GM18868 (cell line): ENCODE measurements at regions not wholly inside any gene's neighbourhood (a gene's known extent, or its start where the extent isn't known, plus 50 kb on each side); places are given as distances from the start of the nearest gene placed in this dataset.
"Not testable (repeated sequence)": the region's sequence is repeated elsewhere in the genome, so short reads cannot be mapped to it uniquely, and the experiment has no call there.

Experiments
- ATAC-seq: cut with Tn5 transposase; IDR thresholded peaks from one replicate; pipeline ENCODE4 v1.9.1; 2021; ENCODE audit warnings: mild to moderate bottlenecking, moderate library complexity; ENCODE audit not compliant: unreplicated experiment

DNA sequence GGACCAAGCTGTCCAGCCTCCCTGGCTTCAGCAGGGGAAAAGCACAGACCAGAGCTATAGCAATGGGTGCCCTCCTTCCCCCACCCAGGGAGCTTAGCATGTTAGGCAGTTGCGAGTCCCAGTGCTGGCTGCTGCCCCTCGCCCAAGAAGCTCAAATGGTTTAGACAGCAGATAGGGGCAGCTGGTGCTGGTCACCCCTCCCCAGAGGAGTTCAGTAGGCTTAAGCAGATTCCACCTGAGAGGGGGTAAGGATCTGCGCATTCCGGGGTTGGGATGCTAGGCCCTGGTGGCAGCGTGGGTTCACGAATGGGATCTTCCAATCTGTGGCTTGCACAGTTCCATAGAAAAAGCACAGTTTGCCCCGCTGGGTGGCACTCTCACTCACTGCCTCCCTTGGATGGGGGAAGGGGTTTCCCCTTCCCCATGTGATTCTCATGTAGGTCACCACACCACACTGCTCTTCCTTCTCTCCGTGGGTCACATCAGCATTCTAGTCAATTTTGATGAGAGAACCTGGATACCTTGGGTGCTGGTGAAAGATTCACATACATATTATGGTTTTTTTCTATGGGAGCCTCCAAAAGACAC is 665.6 kb downstream of the C12orf50 start:
- no peak for ATAC-seq

DNA sequence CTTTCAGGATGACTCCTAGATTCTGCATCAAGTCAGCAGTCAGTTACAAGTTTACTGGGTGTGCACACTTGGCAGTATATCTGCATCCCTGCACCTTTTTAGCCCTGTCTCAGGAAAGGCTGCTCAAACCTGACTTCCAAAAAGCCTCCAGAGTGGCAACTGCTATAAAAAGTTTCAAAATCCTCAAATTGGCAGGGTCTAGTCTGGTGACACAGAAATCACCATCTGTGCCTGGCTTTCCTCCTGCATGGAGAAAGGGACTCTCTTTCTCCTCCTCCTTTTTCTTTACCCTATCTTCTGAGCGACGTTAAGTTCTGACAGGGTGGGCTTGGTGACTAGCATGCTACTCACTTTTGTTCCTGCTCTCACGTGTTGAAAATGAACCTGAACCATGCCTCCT is 679.5 kb downstream of the C12orf50 start:
- ATAC-seq = no peak

DNA sequence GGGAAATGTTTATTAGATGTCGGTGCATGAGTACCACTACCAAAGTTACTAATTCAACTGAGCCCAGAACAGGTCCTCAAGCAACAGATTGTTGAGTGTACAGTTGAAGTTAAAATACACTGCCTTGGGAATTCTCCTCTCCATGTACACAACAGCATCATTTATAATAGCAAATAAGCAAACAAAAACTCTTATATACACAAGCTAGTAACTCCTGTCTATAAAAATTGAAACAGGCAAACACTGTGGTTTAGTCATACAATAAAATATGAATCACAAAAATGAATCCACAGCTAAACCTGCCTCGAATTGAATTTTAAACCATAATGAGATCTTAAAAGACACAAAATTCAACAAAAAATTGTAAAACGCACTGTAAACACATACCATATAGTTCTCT is 681.1 kb downstream of the C12orf50 start:
- ATAC-seq = no peak

DNA sequence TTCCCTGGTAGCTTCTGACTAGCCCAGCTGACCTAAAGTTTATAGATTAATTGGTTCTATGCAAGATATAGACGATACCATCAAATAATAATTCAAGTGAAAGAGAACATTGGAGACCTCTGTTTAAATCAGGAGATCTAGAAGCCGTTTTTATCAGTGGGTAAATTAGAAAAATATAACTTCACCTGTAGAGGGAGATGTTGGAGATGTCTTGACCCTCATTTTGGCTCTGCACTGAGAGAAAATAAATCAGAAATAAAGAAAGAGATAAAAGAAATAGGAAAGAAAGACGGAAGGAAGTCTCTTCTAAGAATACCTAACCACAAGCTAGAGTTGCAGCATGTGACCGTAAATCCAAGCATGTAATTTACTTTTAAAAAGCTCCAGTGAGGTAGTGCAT is 684.5 kb downstream of the C12orf50 start:
- ATAC-seq = no peak

DNA sequence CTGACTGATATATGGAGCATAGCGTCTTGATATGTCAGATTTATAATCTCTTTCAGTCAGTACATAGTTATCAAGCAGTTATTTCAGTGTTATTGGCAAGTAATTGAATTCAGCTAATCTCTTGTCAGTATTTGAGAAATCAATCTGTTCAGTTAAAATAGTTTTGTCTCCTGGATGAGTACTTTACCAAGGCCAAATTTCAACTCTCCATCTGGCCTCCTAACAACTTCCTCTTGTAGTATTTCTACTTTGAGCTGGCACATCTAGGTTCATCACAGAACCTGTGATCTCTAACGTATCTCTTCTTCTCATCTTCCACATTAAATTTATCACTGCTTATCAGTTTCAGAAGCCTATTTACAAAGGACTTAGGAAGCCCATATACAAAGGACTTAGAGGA is 690.5 kb downstream of the C12orf50 start:
- no peak for ATAC-seq

DNA sequence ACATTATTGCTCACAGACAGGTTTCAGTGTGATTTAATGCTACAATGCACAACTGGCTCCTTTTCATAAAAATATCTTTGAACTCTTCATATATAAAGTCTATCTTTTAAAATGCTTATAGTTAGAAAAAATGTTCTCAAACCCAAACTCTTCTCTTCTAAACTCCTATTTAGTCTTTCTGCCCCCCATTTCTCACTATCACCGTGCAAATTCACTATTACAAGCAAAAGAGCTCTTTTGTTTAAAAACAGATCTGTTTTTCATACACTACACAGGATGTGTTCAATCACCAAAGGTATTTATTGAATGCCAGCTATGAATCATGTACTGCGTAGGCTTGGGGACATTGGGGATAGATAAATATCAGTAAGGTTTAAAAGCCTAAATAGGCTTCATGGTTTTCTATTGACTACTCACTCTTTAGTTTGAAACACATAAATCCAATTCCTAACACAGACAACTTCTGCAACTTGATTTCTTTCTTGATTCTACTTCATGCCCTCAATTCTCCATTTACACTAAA is 692.3 kb downstream of the C12orf50 start:
- no peak for ATAC-seq

DNA sequence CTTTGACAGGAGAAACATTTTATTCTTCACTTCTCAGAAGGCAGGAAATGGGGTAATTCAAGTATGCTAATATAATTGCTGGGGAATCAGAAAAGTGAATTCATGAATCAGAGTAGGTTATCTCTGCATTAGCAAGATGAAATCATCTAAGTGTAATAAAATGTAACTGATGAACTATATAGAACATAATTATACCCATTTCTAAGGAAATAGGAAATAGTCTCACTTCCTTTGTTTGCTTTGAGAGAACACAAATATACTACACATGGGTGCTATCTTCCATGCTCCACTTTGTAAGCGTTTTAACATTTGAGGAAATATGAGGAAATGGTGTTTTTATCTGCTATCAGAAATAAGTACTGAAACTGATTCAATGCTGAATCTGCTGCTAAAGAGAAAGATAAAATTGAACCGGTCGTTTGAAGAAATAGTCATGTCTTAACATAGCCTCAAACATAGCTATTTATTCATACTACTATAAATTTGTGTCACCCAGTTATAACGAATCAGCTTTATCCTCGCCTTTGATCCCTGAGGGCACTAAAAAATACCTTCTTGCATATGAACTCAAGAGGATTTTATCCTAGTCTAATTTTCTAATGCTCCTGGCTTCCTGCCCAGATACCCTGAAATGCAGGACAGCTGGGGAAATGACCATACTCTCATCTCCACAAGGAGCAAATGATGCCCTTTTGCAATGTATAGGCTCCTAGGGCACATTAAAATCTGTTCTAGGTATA is 696.0 kb downstream of the C12orf50 start:
- no peak for ATAC-seq

DNA sequence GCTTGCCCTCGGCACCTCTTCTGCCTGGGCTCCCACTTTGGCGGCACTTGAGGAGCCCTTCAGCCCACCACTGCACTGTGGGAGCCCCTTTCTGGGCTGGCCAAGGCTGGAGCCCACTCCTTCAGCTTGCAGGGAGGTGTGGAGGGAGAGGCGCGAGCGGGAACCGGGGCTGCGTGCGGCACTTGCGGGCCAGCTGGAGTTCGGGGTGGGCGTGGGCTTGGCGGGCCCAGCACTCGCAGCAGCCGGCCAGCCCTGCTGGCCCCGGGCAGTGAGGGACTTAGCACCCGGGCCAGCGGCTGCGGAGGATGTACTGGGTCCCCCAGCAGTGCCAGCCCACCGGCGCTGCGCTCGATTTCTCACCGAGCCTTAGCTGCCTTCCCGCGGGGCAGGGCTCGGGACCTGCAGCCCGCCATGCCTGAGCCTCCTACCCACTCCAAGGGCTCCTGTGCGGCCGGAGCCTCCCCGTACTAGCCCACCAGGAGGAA is 699.1 kb downstream of the C12orf50 start:
- not testable (repeated sequence) for ATAC-seq

DNA sequence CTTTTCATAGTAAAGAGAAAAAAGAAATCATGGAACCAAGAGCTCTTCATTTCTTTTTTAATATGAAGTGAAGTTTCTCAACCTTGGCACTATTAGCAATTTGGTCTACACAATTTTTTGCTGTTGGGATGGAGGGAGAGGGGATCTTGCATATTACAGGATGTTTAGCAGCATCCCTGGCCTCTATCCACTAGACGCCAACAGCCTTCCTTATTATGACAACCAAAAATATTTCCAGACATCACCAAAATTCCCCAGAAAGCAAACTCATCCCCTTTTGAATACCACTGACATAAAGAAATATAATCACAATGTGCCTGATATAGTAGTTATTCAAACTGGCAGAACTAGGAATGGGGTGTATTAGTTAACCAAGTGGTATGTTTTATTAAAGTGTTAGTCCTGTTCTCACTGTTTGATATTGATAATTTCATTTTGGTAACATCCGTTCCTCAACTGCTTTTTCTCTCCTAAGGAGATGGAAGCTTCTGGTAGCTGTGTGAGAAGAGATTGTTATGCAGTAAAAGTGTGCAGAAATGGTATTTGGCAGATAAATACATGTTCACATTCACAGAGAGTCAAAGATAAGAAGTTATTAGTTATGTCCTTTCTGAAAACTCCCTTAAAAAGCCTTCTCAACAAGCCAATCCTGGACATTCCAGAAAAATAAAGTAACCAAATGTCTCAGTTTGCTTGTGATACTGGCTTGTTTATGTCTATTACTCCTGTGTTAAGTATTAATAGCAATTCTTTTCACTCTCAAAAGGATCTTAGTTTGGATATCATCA is 699.9 kb downstream of the C12orf50 start:
- ATAC-seq = no peak

DNA sequence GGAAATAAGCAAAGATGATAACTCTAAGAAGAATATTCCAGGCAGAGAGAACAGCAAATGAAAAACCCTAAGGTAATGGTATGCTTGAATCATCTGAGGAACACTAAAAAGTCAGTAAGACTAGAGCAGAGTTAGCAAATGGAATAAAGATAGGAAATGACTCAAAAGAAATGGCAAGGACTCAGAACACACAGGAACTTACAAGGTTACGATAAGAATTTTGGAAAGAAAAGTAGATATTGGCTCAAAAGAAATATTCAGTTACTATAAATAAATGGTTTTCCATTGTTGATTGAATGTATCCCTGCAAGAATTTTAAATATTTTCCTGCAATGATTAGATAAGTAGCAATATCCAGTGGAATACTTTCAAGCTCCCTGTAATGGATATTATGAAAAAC is 705.8 kb downstream of the C12orf50 start:
- no peak for ATAC-seq

DNA sequence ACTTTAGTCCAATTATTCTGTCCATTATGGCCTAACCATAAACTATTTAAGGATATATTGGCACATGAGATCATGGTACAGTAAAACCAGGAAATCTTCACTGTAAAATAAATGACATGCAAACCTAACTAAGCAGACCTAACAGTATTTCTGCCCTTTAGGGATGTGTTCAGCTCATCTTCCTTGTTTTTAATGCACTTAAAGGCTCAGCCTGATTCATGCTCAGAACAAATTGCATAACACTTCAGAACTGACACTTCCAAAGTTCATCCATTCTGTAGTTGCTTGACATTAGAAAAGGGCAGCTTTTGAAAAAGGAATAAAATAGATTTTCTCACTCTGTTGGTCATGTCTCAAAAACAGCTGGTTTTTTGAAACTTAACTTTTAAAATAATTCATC is 708.5 kb downstream of the C12orf50 start:
- no peak for ATAC-seq

DNA sequence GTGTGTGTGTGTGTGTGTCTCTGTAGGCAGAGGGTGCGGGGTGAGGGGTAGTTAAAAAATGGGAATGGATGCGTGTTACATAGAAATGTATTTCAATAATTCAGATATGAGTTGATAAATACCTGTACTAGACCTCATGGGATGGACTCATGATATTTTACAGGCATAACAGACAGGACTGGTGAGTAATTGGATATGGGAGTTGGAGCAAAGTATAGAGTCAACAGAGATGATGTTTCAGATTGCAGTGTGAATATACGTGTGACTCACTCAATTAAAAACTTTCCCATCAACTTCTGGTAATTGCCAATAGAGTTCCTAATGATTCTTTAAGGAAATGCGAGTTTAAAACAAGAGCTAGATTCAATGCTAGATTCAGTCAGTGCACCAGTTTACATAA is 711.9 kb downstream of the C12orf50 start:
- ATAC-seq = no peak

DNA sequence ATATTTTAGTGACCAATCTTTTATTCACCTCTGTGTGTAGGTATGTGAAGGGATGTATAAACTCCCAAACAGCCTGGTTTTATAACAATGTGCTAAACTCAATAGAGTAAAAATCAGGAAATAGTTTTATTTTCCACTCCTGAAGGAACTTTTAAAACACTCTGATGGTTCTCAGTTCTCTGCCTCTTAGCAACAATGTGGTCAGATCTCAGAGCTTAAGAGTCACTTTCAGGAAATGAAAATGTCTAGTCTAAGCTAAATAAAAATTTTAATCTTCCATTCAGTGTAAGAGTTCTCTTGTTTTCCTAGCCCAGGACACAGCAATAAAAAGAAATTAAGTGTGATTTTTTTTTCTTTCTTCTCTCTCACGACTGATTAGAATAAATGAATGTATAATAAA is 718.0 kb downstream of the C12orf50 start:
- ATAC-seq = peak; percentile 84

DNA sequence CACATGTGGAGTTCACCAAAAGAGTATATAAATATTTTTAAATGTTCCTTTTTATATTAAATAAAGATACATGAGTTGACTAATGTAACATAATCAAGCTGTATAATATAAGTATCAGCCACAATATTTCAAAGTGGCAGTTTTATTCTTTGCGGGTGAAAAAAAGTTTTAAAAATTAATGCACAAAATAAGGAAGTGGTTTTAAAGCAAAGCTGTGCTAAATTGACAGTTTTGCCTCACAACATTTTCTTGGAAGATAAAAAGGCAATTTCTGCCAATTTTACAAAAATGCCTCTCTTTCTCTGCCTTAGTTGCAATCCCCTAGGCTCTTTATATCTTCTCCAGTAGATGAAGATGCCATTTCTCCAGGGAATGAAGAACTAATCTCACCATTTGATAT is 719.1 kb downstream of the C12orf50 start:
- no peak for ATAC-seq

DNA sequence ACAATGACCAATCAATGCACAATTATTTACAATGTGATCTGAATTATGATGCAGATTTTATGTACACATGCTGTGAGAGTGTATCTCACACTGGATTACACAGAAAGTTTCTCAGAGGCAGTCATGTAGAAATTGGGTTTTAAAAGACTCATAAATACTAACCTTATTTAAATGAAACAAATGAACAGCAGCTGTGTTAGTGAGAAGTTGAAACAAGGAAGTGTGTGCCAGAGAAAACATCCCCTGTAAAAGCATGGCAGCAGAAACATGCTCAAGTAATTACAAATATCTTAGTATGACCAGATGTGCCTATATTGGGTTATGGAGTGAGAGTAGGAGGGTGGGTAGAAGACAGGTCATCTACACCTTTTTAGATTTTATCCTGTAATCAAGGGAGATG is 723.7 kb downstream of the C12orf50 start:
- peak; percentile 80 for ATAC-seq

DNA sequence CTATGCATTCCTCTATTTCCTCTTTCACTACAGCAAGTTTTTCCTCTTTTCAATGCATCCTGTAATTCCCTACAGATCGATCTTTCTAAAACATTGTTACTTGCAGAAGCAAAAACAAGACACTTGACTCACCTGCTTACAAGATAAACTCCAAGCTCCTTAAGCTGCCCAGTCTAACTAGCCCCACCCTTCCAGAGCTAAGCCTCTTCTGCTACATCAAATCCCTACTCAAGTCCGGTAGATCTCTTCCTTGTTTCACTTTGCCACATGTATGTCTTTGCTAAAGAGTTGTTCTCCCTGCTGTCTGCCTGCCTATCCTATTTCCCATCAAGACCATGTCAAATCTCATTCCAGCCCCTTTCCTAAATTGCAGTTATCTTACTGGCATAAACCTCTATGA is 724.8 kb downstream of the C12orf50 start:
- ATAC-seq = no peak

DNA sequence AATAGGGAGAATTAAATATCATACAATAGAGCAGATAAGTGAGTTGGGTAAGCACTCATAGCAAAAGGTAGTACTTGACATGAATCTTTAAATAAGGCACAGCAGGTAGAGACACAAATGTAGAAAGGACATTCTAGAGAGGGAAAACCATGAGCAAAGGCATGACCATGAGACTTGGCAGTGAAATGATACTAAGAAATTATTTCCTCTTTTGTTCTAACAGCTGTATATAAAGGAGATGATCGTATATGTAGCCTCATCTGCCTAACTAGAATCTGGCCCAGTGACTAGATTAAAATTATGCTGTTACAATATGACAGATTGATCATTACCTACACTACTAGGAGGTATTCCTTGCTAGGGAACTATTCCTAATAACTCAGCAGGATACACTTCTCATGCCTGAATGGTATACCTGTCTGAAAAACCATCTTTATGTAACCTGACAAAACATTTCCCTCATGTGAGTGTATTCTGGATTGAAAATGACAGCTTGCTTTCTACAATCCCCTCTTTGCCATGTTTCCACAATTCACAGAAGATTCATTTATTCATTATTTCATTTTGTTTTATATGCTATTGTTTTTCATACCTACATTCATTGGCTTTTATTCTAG is 725.7 kb downstream of the C12orf50 start:
- ATAC-seq = no peak

DNA sequence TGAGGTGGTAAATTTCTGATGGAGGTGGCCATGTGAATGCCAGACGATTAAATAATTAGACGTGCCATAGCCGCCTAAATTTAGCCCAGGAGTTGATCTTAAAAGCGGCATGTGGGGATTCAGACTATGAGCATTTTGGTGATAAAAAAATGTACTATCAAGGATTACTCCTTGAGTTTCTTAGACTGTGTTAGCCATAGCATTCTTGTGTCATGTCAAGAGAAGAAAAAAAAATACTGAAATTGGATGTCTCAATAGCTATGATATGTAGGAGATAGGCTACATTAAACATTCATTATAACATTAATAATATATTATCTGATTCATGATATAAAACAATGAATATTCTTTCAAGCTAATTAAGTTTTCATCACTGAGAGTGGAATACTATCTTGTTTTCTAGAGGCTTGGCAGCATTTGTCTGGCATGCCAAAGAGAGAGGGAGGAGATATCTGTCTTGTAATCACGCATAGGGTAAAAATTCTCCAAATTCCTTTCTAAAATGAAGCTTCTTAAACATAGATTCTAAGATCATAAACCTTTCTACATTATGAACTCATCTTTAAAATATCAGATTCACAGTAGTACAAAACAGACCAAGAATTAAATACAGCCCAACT is 727.0 kb downstream of the C12orf50 start:
- no peak for ATAC-seq

DNA sequence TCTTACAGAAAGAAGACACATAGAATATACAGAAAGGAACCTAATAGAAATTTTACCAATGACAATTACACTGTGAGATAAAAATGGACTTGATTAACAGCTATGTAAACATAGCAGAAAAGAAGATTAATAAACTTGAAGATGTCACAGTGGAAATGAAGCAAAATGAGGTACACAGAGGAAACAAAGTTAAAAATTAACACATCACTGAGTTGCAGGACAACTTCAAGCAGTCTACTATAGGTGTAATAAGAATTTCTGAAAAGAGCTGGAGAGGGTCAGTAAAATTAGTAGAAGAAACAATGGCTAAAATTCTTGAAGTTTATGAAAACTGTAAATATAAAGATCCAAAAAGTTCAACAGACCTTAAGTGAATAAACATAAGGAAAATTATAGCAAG is 738.7 kb downstream of the C12orf50 start:
- no peak for ATAC-seq

DNA sequence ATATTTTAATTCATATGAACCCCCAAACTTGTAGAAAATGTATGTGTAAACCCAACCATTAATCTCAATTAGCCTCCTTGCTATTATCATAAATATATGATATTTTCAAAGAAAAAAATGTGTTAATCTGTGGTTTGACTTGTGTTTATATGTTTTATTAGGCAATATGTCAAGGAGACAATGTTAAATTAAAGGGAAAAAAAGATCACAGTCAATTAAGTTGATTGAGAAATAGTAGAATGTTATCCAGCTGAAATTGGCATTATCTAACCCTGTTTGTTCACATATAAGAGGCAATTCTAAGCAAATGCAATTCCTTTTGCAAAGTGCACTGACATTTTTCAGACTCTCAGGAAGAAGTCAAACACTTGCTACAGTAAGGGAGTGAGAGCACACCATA is 745.3 kb downstream of the C12orf50 start:
- ATAC-seq = no peak

DNA sequence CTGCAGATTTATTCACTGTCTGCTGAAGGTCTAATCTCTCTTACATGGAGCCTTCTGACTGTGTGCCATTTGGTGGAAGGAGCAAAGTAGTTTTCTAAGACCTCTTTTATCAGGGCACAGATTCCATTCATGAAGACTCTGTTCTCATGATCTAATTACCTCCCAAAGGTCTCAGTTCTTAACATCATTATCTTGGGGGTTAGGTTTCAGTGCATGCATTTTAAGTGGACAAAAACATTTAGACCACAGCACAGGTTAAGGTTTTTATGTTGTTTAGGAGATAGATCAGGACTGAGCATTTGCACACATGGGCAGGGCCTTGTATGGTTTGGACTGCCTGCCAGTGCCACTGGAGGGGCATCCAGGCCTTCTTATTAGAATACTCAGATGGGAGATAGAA is 746.1 kb downstream of the C12orf50 start:
- ATAC-seq = no peak
